22Rv1 (cell line): ENCODE measurements at regions not wholly inside any gene's neighbourhood (a gene's known extent, or its start where the extent isn't known, plus 50 kb on each side); places are given as distances from the start of the nearest gene placed in this dataset.

Experiments used
- ZFX ChIP-seq: fragments of 450-650 bp; IDR thresholded peaks from 2 replicates; pipeline ENCODE4 v1.6.1; 2017; ENCODE audit warnings: antibody characterized with exemption, borderline replicate concordance
- TF ChIP-seq, protein P1 (sequence below): fragments of 450-650 bp; IDR thresholded peaks from 2 replicates; pipeline ENCODE4 v1.5.1; 2017; ENCODE audit warnings: mild to moderate bottlenecking

DNA sequence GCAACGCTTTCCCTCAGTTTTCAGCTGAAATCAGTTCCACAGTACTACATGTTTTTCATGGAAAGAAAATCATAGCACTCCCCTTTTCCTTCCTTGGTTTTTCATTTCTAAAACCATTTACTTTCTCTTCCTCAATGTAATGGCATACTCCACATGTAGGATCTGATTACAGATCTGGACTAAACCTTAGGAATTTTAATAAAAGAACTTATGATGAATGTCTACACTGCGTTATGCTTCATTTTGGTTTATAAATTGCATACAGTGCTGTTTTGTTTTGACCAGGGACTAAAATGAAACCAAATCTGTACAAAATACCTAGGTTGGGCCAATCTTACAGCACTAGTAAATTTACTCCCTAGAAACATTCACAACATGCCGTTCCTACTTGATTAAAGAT, 589.9 kb downstream of the TBC1D4 start:
- TF ChIP-seq, protein P1, sequence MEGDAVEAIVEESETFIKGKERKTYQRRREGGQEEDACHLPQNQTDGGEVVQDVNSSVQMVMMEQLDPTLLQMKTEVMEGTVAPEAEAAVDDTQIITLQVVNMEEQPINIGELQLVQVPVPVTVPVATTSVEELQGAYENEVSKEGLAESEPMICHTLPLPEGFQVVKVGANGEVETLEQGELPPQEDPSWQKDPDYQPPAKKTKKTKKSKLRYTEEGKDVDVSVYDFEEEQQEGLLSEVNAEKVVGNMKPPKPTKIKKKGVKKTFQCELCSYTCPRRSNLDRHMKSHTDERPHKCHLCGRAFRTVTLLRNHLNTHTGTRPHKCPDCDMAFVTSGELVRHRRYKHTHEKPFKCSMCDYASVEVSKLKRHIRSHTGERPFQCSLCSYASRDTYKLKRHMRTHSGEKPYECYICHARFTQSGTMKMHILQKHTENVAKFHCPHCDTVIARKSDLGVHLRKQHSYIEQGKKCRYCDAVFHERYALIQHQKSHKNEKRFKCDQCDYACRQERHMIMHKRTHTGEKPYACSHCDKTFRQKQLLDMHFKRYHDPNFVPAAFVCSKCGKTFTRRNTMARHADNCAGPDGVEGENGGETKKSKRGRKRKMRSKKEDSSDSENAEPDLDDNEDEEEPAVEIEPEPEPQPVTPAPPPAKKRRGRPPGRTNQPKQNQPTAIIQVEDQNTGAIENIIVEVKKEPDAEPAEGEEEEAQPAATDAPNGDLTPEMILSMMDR = no peak
- TF ChIP-seq ZFX = no peak
